SIG-M5 treated with dmso at 0.1 percent for 504 hours (cell line): ENCODE measurements at regions not wholly inside any gene's neighbourhood (a gene's known extent, or its start where the extent isn't known, plus 50 kb on each side); places are given as distances from the start of the nearest gene placed in this dataset.
A peak's percentile ranks its signal among the peaks of the same experiment; 100 is the strongest.

Experiments
- DNase-seq: peaks from one replicate; lab custom pipeline; 2025; ENCODE audit not compliant: unreplicated experiment; lab: John Stamatoyannopoulos, UW

- no peak for DNase-seq
Measured at GRCh38 chr3:86178095-86178494, 812.9 kb downstream of the VGLL3 start.

GRCh38 chr3:86176445-86176784 is 814.5 kb downstream of the VGLL3 start:
- no peak for DNase-seq

- DNase-seq, result no peak
Measured at GRCh38 chr3:86175593-86176444, 815.1 kb downstream of the VGLL3 start.

GRCh38 chr3:86175051-86175536 is 815.9 kb downstream of the VGLL3 start:
- DNase-seq, result no peak

GRCh38 chr3:86173401-86173800 is 817.5 kb downstream of the VGLL3 start:
- DNase-seq, result no peak

- DNase-seq, result peak; percentile 26
Measured at GRCh38 chr3:86168512-86168911, 822.4 kb downstream of the VGLL3 start.

- DNase-seq, result no peak
Measured at GRCh38 chr3:86162521-86162920, 828.4 kb downstream of the VGLL3 start.

- DNase-seq, result no peak
Measured at GRCh38 chr3:86161493-86161892, 829.5 kb downstream of the VGLL3 start.

- DNase-seq, result no peak
Measured at GRCh38 chr3:86152620-86153019, 838.3 kb downstream of the VGLL3 start.

- no peak for DNase-seq
Measured at GRCh38 chr3:86149054-86149453, 841.9 kb downstream of the VGLL3 start.

GRCh38 chr3:86147119-86147518 is 843.8 kb downstream of the VGLL3 start:
- peak; percentile 2 for DNase-seq

- no peak for DNase-seq
Measured at GRCh38 chr3:86126552-86126951, 864.4 kb downstream of the VGLL3 start.
